Fibroblast of peridontal ligament (primary cell): ENCODE measurements at regions not wholly inside any gene's neighbourhood (a gene's known extent, or its start where the extent isn't known, plus 50 kb on each side); places are given as distances from the start of the nearest gene placed in this dataset.

ENCODE experiments used
- DNase-seq: peaks from one replicate; pipeline ENCODE4 v3.0.0-alpha.2; 2010; ENCODE audit errors: extremely low read depth

DNA sequence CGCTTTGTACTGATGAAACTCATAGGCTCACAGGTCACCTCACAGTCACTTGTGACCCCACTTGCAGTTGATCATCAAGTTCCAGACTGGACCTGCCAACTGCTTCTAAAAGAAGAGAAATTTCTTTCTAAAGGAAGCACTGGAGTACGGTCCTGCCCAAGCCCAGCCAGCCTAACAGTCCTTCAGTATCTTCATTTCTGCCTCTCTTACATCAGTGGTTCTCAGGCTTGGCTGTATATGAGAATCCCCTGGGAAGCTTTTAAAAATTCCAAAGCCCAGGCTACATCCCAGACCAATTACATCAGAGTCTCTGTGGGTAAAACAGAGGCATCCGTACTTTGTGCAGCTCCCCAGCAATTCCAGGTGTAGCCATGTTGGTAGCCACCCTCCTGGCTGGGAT lies 282.1 kb downstream of the NFIB start:
- DNase-seq, result peak; percentile 30

GRCh38 chr9:14031060-14031414 lies 282.9 kb downstream of the NFIB start:
- peak; percentile 57 for DNase-seq

DNA sequence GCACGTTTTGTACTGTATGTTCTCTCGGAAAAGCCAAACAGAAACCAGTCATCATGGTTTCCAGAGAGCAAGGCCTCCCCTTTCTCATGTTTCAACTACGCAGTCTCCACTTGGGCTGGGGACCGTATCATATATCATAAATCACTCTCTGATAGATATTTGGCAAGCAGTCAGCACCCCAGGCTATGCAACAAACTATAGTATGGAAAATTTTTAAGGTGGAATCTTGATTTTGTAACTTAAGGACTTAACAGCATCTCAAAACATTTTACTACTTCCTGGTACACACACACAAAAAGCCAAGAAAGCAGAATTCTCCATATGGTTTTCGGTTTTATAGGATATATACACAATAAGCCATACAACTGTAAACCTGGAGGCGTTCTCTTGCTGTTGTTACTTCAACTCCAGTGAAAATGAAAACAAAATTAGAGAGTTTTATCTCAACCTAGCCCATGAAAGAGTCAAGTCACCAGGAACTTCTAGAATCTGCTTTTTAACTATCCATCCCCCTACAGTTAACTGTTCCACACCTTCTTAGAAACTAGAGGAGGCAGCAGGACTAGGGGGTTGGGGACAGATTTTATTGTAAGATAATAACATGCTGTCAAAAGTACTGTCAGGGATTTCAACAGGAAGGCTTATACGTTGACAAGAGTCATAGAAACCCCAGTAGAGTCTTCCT lies 283.4 kb downstream of the NFIB start:
- DNase-seq, result peak; percentile 50

- no peak for DNase-seq
Observed at GRCh38 chr9:14029806-14030374, 284.1 kb downstream of the NFIB start.

GRCh38 chr9:14027116-14027800 lies 286.7 kb downstream of the NFIB start:
- DNase-seq, result no peak

DNA sequence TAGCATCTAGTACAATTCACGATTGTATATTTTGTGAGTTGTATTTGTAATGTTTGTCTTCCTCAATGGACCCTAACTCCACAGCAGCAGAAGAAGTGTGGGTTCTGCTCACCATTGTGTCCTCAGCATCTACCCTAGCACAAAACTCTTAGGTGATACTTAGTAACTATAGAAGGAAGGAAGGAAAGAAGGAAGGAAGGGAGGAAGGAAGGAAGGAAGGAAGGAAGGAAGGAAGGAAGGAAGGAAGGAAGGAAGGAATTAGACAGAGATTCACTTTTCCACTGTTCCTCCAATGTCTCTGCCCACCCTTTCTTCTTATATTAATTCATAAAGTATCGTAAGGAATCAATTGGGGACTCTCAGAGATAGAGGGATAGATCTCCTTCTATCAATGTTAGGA lies 288.2 kb downstream of the NFIB start:
- no peak for DNase-seq

GRCh38 chr9:14023285-14023684 lies 290.7 kb downstream of the NFIB start:
- no peak for DNase-seq

DNA sequence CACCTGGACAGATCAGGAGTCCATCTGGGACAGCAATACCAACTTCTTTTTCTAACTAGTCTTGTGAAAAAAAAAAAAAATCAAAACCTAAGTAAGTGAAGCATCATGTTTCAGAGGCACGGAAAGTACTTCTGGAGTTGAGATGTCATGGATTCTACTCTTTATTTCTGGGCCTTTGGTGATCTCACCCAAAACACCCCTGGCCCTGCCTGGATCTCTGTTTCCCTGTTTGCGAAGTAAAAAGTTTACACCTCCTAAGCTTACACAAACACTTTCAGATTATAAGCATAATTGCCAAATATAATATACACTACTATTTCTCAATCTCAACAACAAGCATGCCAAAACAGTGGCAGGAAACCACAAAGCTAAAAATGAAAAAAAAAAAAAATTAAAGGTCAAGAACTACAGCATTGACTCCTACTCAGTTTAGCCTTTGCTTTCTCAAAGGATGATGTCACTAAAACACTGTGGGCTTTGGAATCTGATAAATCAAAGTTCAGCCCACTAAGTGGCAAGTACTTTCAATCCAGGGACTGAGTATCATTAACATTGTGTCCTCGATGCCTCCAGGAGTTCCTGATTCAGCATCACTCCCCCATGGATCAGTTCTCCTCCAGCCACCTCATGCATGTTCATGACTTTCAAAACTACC lies 291.9 kb downstream of the NFIB start:
- DNase-seq, result peak; percentile 56

DNA sequence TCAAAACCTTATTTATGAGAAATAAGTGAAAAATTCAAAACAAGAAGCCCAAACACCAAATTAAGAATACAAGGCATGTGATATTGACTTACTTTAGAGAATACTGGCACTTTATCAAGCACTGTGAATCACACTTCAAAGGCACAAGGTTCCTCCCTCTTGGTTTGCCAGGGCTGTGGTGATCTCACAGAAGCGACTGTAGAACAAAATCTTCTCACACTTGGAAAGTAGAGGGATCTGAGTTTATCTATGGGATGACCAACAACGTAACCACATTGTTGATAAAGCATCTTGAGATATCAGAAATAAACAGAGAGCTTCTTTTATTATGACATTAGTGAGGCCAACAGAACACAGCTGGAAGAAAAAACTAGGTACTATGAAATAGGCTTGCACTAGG lies 295.9 kb downstream of the NFIB start:
- peak; percentile 25 for DNase-seq

DNA sequence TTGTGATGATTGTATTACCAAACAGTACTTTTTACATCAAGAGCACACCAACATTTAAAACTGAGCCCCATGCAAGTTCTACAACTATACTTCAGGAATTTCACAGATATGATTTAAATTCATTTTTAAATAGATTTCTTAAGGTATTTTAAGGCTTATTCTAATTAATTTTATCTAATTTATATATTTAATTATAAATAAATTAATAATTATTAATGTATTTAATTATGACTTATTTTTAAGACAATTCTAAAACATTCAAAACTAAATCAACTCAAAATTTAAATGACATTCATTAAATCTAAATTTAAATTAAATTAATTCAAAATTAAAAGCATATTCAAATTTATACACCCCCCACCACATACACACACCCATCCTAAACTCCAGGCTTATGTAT lies 299.2 kb downstream of the NFIB start:
- no peak for DNase-seq

- DNase-seq, result no peak
Observed at GRCh38 chr9:14014218-14014617, 299.7 kb downstream of the NFIB start.

GRCh38 chr9:14011799-14012560 lies 302.0 kb downstream of the NFIB start:
- no peak for DNase-seq

DNA sequence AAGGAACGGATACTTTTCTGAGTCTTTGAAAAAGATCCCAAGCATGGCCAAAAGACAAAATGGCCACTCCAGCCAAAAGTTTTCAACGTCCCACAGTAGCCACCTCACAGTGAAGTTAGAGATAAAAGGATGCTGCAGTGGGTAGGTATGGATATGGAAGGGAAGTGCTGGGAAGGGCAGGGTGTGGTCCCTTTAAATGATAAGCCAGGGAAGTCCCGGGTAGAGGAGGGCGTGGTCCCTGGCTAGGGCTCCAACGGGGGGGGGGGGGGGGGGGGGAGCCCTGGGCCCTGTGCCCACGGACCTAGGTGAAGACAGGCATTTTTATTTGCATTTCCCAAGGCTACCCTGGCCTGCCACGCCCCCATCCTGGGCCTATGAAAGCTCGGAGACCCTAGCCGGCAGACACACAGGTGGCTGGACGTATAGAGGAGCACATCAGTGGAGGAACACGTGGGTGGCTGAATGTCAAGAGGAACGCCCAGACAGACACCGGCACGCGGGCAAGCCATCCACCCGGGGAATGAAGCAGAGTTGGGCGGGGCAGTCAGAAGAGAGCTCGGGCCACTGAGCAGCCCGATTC lies 306.7 kb downstream of the NFIB start:
- DNase-seq, result no peak

DNA sequence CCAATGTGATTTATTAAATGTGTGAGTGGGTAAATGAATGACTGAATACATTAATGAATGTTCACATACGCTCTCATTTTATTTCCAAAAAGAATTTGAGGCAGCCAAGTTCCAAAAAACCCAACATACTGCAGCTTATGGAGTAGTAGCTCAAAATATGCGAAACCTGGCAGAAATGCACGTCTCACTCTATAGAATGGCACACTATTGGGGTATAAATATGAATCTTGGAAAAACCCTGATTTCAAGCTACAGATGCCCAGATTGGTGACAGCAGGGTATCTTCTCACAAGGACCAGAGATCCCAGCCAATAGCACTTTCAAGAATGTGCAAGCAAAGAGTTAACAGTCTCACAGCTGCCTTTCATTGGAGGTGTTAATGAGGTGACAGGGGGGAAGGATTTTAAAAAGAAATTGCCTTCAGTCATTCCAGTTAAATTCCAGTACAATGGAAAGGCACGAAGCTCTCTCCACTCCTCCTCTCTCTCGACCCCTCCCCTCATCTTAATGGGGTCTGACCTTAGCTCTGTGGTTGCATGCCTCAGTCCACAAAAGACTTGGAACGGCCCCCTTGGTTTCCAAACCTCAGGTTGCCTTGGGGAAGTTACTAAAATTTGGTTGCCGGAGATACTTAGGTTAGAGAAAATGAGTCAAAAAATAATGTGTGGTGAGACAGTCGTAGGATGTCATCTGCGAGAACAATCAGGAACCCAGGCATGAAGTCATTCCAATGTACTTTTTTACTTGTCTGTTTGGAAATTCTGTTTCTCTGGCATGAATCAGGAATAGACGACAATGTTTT lies 307.4 kb downstream of the NFIB start:
- no peak for DNase-seq

DNA sequence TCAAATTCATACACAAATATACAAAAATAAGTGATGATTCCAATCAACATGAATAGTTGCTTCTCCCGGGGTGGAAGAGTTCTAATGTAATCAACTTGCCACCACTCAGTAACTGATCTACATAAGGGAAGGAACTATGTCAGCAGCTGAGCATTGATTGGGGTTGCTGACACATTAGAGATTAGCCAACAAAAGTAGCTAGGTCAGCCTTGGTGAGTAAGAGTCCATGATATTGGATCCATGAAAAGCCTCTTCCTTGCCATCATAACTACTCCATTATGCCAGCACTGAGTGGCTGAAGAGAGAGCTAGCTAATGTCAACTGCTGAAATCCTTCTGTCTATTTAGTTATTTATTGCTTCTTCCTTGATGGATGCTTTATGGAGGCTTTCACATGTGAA lies 309.8 kb downstream of the NFIB start:
- DNase-seq, result no peak

DNA sequence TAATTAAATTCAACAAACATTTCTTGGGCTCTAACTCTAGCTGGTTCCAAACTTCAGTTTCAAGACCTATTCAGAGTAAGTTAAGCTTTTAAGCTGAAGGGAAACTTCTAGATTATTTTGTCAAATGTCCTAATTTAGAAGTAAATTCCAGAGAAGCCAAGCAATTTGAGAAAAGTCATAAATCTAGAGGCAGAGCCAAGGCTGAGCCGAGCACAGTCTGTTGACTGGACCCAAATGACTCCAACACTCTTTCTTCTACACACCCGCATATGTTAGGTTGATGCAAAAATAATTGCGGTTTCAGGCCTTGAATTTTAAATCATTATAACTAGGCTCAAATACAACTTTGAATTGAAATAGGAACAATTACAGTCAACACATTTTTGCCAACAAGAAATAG lies 319.7 kb downstream of the NFIB start:
- no peak for DNase-seq

- DNase-seq, result no peak
Observed at GRCh38 chr9:13993632-13994185, 320.2 kb downstream of the NFIB start.

- DNase-seq, result peak; percentile 22
Observed at GRCh38 chr9:13992138-13993088, 321.5 kb downstream of the NFIB start.

GRCh38 chr9:13991395-13991794 lies 322.5 kb downstream of the NFIB start:
- no peak for DNase-seq
